ENCODE measurements at regions not wholly inside any gene's neighbourhood (a gene's known extent, or its start where the extent isn't known, plus 50 kb on each side); places are given as distances from the start of the nearest gene placed in this dataset.

DNA sequence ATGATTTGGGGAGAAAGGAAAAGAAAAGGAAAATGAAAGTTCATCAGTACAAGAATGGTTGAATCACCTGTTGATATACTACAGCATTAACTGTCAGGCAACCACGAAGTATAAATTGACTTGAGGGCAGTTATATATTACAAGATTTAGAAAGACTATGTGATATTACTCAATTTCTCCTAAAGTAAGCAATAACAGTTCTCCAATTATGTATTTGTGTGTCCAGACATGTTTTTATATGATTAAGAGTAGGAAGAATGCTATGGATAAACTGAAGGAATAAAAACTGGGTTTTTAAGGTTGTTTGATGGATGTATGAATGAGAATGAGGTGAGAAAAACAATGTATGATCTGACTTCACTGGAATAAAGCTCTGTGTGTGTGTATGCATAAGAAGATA, 2234.4 kb downstream of the ARAP2 start:
- DNase-seq (no peak), ATAC-seq (ENCODE audit: low read depth) (no peak)
- H3K27ac Mint-ChIP-seq, result no peak overlapping the region
- ChIA-PET POLR2A (no interaction called here), CTCF (no interaction called here)
- TF ChIP-seq, protein P1, sequence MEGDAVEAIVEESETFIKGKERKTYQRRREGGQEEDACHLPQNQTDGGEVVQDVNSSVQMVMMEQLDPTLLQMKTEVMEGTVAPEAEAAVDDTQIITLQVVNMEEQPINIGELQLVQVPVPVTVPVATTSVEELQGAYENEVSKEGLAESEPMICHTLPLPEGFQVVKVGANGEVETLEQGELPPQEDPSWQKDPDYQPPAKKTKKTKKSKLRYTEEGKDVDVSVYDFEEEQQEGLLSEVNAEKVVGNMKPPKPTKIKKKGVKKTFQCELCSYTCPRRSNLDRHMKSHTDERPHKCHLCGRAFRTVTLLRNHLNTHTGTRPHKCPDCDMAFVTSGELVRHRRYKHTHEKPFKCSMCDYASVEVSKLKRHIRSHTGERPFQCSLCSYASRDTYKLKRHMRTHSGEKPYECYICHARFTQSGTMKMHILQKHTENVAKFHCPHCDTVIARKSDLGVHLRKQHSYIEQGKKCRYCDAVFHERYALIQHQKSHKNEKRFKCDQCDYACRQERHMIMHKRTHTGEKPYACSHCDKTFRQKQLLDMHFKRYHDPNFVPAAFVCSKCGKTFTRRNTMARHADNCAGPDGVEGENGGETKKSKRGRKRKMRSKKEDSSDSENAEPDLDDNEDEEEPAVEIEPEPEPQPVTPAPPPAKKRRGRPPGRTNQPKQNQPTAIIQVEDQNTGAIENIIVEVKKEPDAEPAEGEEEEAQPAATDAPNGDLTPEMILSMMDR (IDR thresholded peaks at IDR 0.05), result no peak
- no peak overlapping the region for H3K4me3 Mint-ChIP-seq
- H3K36me3 Mint-ChIP-seq (ENCODE audit: low read depth), result no peaks in the 10 kb centered on the region
- no peaks in the 10 kb centered on the region for H3K4me1 Mint-ChIP-seq
- H3K27me3 Mint-ChIP-seq, result no peaks in the 10 kb centered on the region
- peaks cover 2% of the 10 kb centered on the region for H3K9me3 Mint-ChIP-seq
- intact Hi-C loops (cut with micrococcal nuclease), result no loop called here

DNA sequence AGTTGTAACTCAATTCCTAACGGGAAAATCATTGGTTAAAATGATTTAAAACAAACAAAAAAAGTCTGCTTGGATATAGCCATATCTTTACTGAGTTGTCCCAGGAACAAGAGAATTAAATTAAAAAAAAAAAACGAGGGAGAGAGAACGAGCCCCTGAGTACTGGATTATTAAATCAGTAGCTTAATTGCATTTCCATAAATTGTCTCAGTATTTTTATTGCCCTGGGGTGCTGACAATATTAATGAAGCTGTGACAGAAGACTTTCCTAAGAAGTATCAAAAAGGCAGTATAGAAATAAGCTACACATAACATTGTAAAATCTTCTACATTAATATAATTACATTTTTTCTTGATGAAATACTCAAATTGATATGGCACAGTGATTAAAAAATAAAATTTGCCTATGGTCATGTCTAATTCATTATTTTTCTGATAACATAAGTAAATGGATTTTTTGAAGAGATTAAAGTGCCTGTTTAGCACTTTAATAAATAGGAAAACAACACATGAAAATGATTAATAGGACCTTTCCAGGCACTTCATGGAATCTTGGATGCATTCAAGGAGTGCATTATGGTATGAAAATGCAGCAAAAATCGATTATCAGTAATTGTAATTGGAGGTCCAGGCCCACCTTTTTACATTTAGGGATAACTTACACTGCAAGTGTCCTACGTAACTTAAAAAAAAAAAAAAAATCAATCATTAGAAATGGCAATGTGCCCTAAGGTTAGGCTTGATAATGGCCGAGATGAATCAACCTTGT, 2233.4 kb downstream of the ARAP2 start:
- POLR2A ChIA-PET, result no interaction called here
- DNase-seq (no peak), ATAC-seq (ENCODE audit: low read depth) (no peak)
- no peaks in the 10 kb centered on the region for H3K36me3 Mint-ChIP-seq (ENCODE audit: low read depth)
- intact Hi-C loops (cut with micrococcal nuclease), result no loop called here
- CTCF ChIA-PET, result no interaction called here
- H3K27me3 Mint-ChIP-seq, result no peaks in the 10 kb centered on the region
- H3K4me1 Mint-ChIP-seq, result no peaks in the 10 kb centered on the region
- H3K4me3 Mint-ChIP-seq, result no peak overlapping the region
- H3K9me3 Mint-ChIP-seq, result peaks cover 2% of the 10 kb centered on the region
- TF ChIP-seq, protein P1 (IDR thresholded peaks at IDR 0.05), result no peak
- no peak overlapping the region for H3K27ac Mint-ChIP-seq

DNA sequence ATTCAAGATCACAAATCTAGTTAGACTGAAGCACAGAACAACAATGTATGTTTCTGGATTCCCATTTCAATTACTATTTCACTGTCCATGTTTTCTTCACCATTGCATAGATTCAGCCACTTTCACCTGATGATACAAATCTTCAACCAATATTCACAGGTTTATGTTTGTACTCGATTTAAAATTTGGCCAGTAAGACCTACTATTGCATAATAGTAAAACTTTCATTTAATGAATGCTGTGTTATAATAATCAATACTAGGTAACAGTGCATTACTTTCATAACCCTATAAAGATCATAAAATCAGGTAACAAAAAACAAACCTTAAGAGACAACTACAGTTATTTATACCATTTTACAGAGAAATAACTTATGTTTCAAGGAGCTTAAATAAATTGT, 2209.1 kb downstream of the ARAP2 start:
- Mint-ChIP-seq H3K4me3 (no peak overlapping the region), H3K27me3 (no peaks in the 10 kb centered on the region), H3K4me1 (no peaks in the 10 kb centered on the region), H3K9me3 (no peaks in the 10 kb centered on the region), H3K36me3 (ENCODE audit: low read depth) (no peaks in the 10 kb centered on the region), H3K27ac (no peak overlapping the region)
- ChIA-PET CTCF (no interaction called here), POLR2A (no interaction called here)
- no peak for ATAC-seq (ENCODE audit: low read depth)
- no peak for DNase-seq
- TF ChIP-seq, protein P1 (IDR thresholded peaks at IDR 0.05), result no peak
- intact Hi-C loops (cut with micrococcal nuclease), result no loop called here

DNA sequence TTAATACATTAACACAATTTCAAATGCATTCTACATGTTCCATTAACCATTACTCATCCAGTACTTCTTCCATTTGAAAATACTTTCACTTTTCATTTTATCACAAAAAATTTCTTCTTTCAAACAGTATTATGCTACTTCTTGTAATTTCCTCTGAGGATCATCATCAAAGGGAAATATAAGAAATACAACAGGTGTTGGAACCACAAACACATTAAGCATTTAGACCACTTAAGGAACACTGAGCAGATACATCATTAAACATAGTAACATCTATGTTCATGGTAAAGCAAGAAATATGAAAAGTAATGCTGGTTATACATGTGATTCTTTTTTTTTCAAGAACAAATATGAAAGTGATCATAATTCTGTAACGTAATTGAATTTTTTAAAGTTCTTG, 2207.0 kb downstream of the ARAP2 start:
- no peaks in the 10 kb centered on the region for H3K4me1 Mint-ChIP-seq
- CTCF ChIA-PET, result no interaction called here
- no peaks in the 10 kb centered on the region for H3K27me3 Mint-ChIP-seq
- no peak overlapping the region for H3K4me3 Mint-ChIP-seq
- POLR2A ChIA-PET, result no interaction called here
- no peaks in the 10 kb centered on the region for H3K9me3 Mint-ChIP-seq
- intact Hi-C loops (cut with micrococcal nuclease), result no loop called here
- DNase-seq (no peak), ATAC-seq (ENCODE audit: low read depth) (no peak)
- no peak overlapping the region for H3K27ac Mint-ChIP-seq
- TF ChIP-seq, protein P1 (IDR thresholded peaks at IDR 0.05), result no peak
- no peaks in the 10 kb centered on the region for H3K36me3 Mint-ChIP-seq (ENCODE audit: low read depth)

DNA sequence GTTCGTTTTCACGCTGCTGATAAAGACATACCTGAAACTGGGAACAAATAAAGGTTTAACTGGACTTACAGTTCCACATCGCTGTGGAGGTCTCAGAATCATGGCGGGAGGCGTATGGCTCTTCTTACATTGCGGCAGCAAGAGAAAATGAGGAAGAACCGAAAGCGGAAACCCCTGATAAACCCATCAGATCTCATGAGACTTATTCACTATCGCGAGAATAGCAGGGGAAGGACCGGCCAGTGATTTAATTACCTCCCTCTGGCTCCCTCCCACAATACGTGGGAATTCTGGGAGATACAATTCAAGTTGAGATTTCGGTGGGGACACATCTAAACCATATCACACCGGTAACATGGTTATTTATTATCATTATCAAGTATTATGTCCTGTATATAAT, 2204.5 kb downstream of the ARAP2 start:
- TF ChIP-seq, protein P1 (IDR thresholded peaks at IDR 0.05), result no peak
- Mint-ChIP-seq H3K9me3 (peaks cover 3% of the 10 kb centered on the region), H3K4me3 (no peak overlapping the region), H3K27me3 (no peaks in the 10 kb centered on the region), H3K36me3 (ENCODE audit: low read depth) (no peaks in the 10 kb centered on the region), H3K27ac (no peak overlapping the region), H3K4me1 (no peaks in the 10 kb centered on the region)
- no peak for DNase-seq
- intact Hi-C loops (cut with micrococcal nuclease), result no loop called here
- ATAC-seq (ENCODE audit: low read depth), result no peak
- ChIA-PET CTCF (no interaction called here), POLR2A (no interaction called here)

Data from activated B cell treated with CpG ODN at 0.5 μM for 24 hours (primary cell).